Mesothelial cell of epicardium (in vitro differentiated cells): ENCODE measurements at regions not wholly inside any gene's neighbourhood (a gene's known extent, or its start where the extent isn't known, plus 50 kb on each side); places are given as distances from the start of the nearest gene placed in this dataset.

Experiments
- DNase-seq, 2 experiments: peaks; one replicate each; pipeline ENCODE4 v3.0.0; 2021; ENCODE audit warnings: low spot score in 2 of 2; ENCODE audit not compliant: unreplicated experiment in 2 of 2
- H3K27ac Mint-ChIP-seq: 2 replicates; pipeline ENCODE4 v1.8.0; 2021; ENCODE audit warnings: mixed read lengths
- H3K27me3 Mint-ChIP-seq: 2 replicates; pipeline ENCODE4 v1.8.0; 2021; ENCODE audit warnings: low read depth, mixed read lengths
- H3K36me3 Mint-ChIP-seq: 2 replicates; pipeline ENCODE4 v1.8.0; 2021; ENCODE audit warnings: mixed read lengths
- H3K4me1 Mint-ChIP-seq: 2 replicates; pipeline ENCODE4 v1.8.0; 2021; ENCODE audit warnings: mixed read lengths
- H3K4me3 Mint-ChIP-seq: 2 replicates; pipeline ENCODE4 v1.8.0; 2021; ENCODE audit warnings: mild to moderate bottlenecking, moderate library complexity, mixed read lengths
- H3K9me3 Mint-ChIP-seq: 2 replicates; pipeline ENCODE4 v1.8.0; 2021; ENCODE audit warnings: mixed read lengths
- TF ChIP-seq, protein P1 (sequence below): fragments of 200-600 bp; sonication (generic); IDR thresholded peaks from one replicate; pipeline ENCODE4 v1.5.0; 2021; ENCODE audit warnings: antibody characterized with exemption; ENCODE audit not compliant: unreplicated experiment

DNA sequence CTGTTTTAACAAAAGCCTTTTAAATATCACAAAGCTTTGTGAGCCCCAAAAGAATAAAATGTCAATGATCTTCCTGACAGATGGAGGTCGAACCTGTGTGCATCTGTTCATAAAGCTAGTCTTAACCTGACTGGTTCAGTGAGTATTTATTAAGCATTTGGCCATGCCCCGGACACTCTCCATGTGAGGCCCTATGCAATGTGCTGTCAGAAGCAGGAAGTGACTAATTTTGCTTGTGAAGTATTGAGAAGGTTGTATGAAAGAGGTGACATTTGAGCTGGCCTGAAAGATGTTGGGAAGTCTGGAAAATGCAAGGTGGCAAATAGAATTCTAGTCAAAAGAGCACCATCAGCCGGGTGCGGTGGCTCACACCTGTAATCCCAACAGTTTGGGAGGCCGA lies 171.4 kb downstream of the MSL3 start:
- Mint-ChIP-seq H3K4me3 (no peak overlapping the region), H3K27me3 (peaks cover 4% of the 10 kb centered on the region), H3K9me3 (peaks cover 73% of the 10 kb centered on the region), H3K36me3 (no peaks in the 10 kb centered on the region), H3K27ac (no peak overlapping the region), H3K4me1 (no peaks in the 10 kb centered on the region)
- no peak for DNase-seq
- TF ChIP-seq, protein P1, sequence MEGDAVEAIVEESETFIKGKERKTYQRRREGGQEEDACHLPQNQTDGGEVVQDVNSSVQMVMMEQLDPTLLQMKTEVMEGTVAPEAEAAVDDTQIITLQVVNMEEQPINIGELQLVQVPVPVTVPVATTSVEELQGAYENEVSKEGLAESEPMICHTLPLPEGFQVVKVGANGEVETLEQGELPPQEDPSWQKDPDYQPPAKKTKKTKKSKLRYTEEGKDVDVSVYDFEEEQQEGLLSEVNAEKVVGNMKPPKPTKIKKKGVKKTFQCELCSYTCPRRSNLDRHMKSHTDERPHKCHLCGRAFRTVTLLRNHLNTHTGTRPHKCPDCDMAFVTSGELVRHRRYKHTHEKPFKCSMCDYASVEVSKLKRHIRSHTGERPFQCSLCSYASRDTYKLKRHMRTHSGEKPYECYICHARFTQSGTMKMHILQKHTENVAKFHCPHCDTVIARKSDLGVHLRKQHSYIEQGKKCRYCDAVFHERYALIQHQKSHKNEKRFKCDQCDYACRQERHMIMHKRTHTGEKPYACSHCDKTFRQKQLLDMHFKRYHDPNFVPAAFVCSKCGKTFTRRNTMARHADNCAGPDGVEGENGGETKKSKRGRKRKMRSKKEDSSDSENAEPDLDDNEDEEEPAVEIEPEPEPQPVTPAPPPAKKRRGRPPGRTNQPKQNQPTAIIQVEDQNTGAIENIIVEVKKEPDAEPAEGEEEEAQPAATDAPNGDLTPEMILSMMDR = no peak

DNA sequence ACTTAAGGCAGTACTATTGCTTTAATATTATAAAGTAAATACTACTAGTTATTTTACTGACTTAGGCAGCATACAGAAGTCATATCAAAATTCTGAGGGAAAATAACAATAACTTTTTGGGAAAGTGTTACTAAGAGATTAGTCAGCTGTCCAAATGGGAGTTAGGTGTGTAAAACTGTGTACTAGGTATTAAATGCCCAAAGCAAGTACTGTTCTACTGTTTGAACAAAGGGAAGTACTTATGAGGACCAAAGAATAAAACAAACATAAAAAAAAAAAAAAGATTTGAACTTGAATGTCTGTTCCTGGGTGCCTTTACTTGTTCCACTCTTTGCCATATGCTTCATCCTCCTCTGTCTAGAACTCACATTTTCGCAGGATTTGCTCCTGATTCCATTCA lies 174.4 kb downstream of the MSL3 start:
- H3K4me3 Mint-ChIP-seq = no peak overlapping the region
- H3K36me3 Mint-ChIP-seq = no peaks in the 10 kb centered on the region
- no peak for DNase-seq
- TF ChIP-seq, protein P1 = no peak
- peaks cover 4% of the 10 kb centered on the region for H3K27me3 Mint-ChIP-seq
- no peaks in the 10 kb centered on the region for H3K4me1 Mint-ChIP-seq
- peaks cover 47% of the 10 kb centered on the region for H3K9me3 Mint-ChIP-seq
- H3K27ac Mint-ChIP-seq = no peak overlapping the region

DNA sequence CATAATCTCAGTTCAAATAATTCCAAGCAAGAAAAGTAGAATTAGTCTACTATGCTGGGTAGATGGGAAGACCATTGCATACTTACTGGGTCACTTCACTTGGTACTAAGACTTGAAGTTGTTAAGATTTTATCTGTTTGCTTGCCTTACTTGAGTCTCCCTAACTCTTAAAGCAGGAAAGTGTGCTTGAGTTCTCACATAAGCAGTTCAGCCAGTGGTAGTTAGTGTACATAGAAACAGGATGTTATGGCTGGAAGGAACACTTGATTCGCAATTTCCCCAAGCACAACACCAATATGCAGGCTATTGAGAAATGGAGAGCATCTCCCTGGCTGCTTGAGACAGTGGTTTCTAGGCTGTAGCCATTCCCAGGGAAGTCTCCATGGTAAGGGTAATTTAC lies 176.1 kb downstream of the MSL3 start:
- no peak for DNase-seq
- no peak overlapping the region for H3K4me3 Mint-ChIP-seq
- H3K27ac Mint-ChIP-seq = no peak overlapping the region
- peaks cover 32% of the 10 kb centered on the region for H3K9me3 Mint-ChIP-seq
- no peaks in the 10 kb centered on the region for H3K4me1 Mint-ChIP-seq
- TF ChIP-seq, protein P1 = no peak
- peaks cover 4% of the 10 kb centered on the region for H3K27me3 Mint-ChIP-seq
- no peaks in the 10 kb centered on the region for H3K36me3 Mint-ChIP-seq

DNA sequence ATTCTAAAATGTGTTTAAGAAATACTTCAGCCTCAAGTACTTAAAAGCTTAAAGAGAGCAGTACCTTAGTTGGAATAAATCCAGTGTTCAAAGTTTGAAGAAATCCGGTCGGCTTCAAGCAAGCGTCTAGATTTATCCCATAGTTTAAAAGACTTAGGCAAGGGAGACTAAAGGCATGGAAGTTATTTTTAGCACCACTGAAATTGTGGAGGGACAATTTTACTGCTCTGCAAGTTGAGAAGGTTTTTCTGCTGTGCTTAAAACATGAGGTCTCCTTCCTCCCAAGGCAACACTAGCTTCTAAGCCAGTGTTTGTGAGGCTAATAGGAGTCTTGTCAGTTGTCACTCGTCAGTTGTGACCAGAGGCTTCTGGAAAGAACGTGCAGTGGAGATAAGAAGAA lies 183.5 kb downstream of the MSL3 start:
- no peak overlapping the region for H3K4me3 Mint-ChIP-seq
- H3K27me3 Mint-ChIP-seq = no peaks in the 10 kb centered on the region
- DNase-seq = no peak
- peaks cover 14% of the 10 kb centered on the region for H3K9me3 Mint-ChIP-seq
- no peaks in the 10 kb centered on the region for H3K4me1 Mint-ChIP-seq
- H3K36me3 Mint-ChIP-seq = no peaks in the 10 kb centered on the region
- H3K27ac Mint-ChIP-seq = no peak overlapping the region
- TF ChIP-seq, protein P1 = no peak

DNA sequence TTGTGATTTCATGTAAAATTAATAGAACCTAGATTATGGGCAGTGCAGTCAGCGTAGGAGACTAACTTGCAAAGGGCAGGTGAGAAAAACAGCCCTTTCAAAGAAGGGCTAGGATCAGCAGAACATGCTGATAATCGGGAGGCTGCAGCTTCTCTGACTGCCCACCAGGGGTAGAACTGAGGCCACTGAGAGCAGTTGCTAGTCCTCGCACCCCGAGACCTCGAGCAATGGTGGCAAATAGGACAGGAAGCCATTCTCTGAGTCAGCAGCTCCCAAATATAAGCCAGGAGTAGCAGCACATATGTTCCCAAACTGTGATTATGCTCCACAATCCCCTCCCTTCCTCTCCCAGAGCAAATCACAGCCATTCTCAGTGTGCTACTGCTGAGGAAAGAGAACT lies 186.5 kb downstream of the MSL3 start:
- no peaks in the 10 kb centered on the region for H3K4me1 Mint-ChIP-seq
- TF ChIP-seq, protein P1 = peak; percentile 53
- H3K27me3 Mint-ChIP-seq = no peaks in the 10 kb centered on the region
- no peak overlapping the region for H3K4me3 Mint-ChIP-seq
- H3K27ac Mint-ChIP-seq = no peak overlapping the region
- H3K36me3 Mint-ChIP-seq = no peaks in the 10 kb centered on the region
- no peak for DNase-seq
- H3K9me3 Mint-ChIP-seq = peaks cover 28% of the 10 kb centered on the region

DNA sequence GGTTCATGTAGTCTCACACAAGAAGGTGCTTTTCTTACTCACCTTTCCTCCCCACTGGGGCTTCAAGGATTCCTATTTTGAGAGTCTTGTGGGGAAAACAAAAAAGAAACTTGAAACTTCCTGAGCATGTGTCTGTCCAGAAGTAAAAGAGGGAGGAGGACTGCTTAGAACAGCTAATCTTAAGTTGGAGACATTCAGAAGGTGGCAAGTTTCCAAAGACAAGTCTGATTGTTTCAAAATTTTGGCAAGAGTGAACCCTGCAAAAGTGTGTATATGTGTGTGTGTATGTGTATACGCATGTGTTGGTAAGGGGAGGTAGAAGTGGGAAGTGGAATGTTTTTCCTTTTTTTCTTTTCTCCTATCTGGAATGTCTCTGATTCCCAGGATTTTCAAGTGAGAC lies 189.0 kb upstream of the FRMPD4 start:
- Mint-ChIP-seq H3K4me3 (no peak overlapping the region), H3K9me3 (peaks cover 41% of the 10 kb centered on the region), H3K27ac (no peak overlapping the region), H3K4me1 (peaks cover 6% of the 10 kb centered on the region), H3K27me3 (no peaks in the 10 kb centered on the region), H3K36me3 (no peaks in the 10 kb centered on the region)
- DNase-seq = no peak
- TF ChIP-seq, protein P1 = no peak
